ENCODE measurements at regions not wholly inside any gene's neighbourhood (a gene's known extent, or its start where the extent isn't known, plus 50 kb on each side); places are given as distances from the start of the nearest gene placed in this dataset.

GRCh38 chr20:48283470-48284110, 498.3 kb upstream of the SULF2 start (continued):
- peak; percentile 91; the same call in 1 of the 2 replicates for TF ChIP-seq KLF11 (CRISPR knock-in tag; IDR thresholded peaks at IDR 0.05)
- peak; percentile 69 for TF ChIP-seq GATAD1 (CRISPR knock-in tag; IDR thresholded peaks at IDR 0.05)
- TF ChIP-seq MTA3 (CRISPR knock-in tag; IDR thresholded peaks at IDR 0.05) = no peak
- TF ChIP-seq ZNF841 (CRISPR knock-in tag; IDR thresholded peaks at IDR 0.05; ENCODE audit: borderline replicate concordance) = peak; percentile 52; the same call in 1 of the 2 replicates
- no peak; the same call in 1 of the 2 replicates for TF ChIP-seq NCOR1 (IDR thresholded peaks at IDR 0.05; ENCODE audit: borderline replicate concordance, low read length)
- TF ChIP-seq, protein P1, sequence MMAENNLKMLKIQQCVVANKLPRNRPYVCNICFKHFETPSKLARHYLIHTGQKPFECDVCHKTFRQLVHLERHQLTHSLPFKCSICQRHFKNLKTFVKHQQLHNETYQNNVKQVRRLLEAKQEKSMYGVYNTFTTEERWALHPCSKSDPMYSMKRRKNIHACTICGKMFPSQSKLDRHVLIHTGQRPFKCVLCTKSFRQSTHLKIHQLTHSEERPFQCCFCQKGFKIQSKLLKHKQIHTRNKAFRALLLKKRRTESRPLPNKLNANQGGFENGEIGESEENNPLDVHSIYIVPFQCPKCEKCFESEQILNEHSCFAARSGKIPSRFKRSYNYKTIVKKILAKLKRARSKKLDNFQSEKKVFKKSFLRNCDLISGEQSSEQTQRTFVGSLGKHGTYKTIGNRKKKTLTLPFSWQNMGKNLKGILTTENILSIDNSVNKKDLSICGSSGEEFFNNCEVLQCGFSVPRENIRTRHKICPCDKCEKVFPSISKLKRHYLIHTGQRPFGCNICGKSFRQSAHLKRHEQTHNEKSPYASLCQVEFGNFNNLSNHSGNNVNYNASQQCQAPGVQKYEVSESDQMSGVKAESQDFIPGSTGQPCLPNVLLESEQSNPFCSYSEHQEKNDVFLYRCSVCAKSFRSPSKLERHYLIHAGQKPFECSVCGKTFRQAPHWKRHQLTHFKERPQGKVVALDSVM (CRISPR knock-in tag; IDR thresholded peaks at IDR 0.05) = no peak
- no peak for TF ChIP-seq ZFP1 (CRISPR knock-in tag; IDR thresholded peaks at IDR 0.05)
- peak; percentile 12; the same call in 1 of the 2 replicates for TF ChIP-seq ZNF768 (CRISPR knock-in tag; IDR thresholded peaks at IDR 0.05)
- peak; percentile 95 for TF ChIP-seq ZNF878 (CRISPR knock-in tag; IDR thresholded peaks at IDR 0.05)
- TF ChIP-seq NONO (IDR thresholded peaks at IDR 0.05) = no peak
- TF ChIP-seq NONO (CRISPR knock-in tag; conservative IDR thresholded peaks at IDR 0.05) = peak; percentile 60; the same call in 1 of the 2 replicates
- TF ChIP-seq TERF1 (CRISPR knock-in tag; IDR thresholded peaks at IDR 0.05) = no peak
- peak; percentile 75; the same call in 1 of the 2 replicates for TF ChIP-seq ZNF772 (CRISPR knock-in tag; IDR thresholded peaks at IDR 0.05)
- TF ChIP-seq TP53 (CRISPR knock-in tag; conservative IDR thresholded peaks at IDR 0.05) = no peak
- 0 out of 2 replicates have a peak, but pooled peaks have one; percentile 29 for TF ChIP-seq ZNF782 (CRISPR knock-in tag; IDR thresholded peaks at IDR 0.05; ENCODE audit: borderline replicate concordance)
- no peak for TF ChIP-seq ZSCAN31 (CRISPR knock-in tag; IDR thresholded peaks at IDR 0.05; ENCODE audit: low read depth)
- TF ChIP-seq, protein P2, sequence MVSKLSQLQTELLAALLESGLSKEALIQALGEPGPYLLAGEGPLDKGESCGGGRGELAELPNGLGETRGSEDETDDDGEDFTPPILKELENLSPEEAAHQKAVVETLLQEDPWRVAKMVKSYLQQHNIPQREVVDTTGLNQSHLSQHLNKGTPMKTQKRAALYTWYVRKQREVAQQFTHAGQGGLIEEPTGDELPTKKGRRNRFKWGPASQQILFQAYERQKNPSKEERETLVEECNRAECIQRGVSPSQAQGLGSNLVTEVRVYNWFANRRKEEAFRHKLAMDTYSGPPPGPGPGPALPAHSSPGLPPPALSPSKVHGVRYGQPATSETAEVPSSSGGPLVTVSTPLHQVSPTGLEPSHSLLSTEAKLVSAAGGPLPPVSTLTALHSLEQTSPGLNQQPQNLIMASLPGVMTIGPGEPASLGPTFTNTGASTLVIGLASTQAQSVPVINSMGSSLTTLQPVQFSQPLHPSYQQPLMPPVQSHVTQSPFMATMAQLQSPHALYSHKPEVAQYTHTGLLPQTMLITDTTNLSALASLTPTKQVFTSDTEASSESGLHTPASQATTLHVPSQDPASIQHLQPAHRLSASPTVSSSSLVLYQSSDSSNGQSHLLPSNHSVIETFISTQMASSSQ (IDR thresholded peaks at IDR 0.05; ENCODE audit: low read depth) = no peak
- TF ChIP-seq, protein P2 (CRISPR knock-in tag; IDR thresholded peaks at IDR 0.05; ENCODE audit: borderline replicate concordance) = no peak
- TF ChIP-seq ZNF468 (CRISPR knock-in tag; IDR thresholded peaks at IDR 0.05) = no peak
- TF ChIP-seq, protein P3, sequence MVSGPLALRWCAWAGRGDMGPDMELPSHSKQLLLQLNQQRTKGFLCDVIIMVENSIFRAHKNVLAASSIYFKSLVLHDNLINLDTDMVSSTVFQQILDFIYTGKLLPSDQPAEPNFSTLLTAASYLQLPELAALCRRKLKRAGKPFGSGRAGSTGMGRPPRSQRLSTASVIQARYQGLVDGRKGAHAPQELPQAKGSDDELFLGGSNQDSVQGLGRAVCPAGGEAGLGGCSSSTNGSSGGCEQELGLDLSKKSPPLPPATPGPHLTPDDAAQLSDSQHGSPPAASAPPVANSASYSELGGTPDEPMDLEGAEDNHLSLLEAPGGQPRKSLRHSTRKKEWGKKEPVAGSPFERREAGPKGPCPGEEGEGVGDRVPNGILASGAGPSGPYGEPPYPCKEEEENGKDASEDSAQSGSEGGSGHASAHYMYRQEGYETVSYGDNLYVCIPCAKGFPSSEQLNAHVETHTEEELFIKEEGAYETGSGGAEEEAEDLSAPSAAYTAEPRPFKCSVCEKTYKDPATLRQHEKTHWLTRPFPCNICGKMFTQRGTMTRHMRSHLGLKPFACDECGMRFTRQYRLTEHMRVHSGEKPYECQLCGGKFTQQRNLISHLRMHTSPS (CRISPR knock-in tag; IDR thresholded peaks at IDR 0.05; ENCODE audit: low read depth) = peak; percentile 81; the same call in 1 of the 2 replicates
- TF ChIP-seq ZNF569 (CRISPR knock-in tag; IDR thresholded peaks at IDR 0.05; ENCODE audit: borderline replicate concordance) = no peak
- no peak for TF ChIP-seq PITX1 (CRISPR knock-in tag; IDR thresholded peaks at IDR 0.05)
- no peak for TF ChIP-seq SRF (IDR thresholded peaks at IDR 0.05; ENCODE audit: low read depth, low read length)
